Hepatocyte (in vitro differentiated cells): ENCODE measurements at regions not wholly inside any gene's neighbourhood (a gene's known extent, or its start where the extent isn't known, plus 50 kb on each side); places are given as distances from the start of the nearest gene placed in this dataset.

Source experiments
- DNase-seq: peaks from one replicate; pipeline ENCODE4 v3.0.0-alpha.2; 2016; ENCODE audit warnings: low spot score
- H2AFZ ChIP-seq: fragments of 200-600 bp; sonication (generic); 2 replicates; pipeline ENCODE4 v1.6.0; 2016; ENCODE audit warnings: antibody characterized with exemption, mild to moderate bottlenecking
- H3K27ac ChIP-seq: fragments of 200-600 bp; sonication (generic); 2 replicates; pipeline ENCODE4 v1.5.1; 2016; ENCODE audit warnings: mild to moderate bottlenecking
- H3K27me3 ChIP-seq: fragments of 200-600 bp; sonication (generic); 2 replicates; pipeline ENCODE4 v1.6.1; 2016
- H3K36me3 ChIP-seq: fragments of 200-600 bp; sonication (generic); replicated peaks from 2 replicates; pipeline ENCODE4 v1.5.1; 2016; ENCODE audit warnings: low read depth; ENCODE audit not compliant: insufficient read depth
- H3K4me1 ChIP-seq: fragments of 200-600 bp; sonication (generic); 2 replicates; pipeline ENCODE4 v1.5.1; 2016; ENCODE audit warnings: mild to moderate bottlenecking, moderate library complexity; ENCODE audit not compliant: insufficient read depth
- H3K4me2 ChIP-seq: fragments of 200-600 bp; sonication (generic); 2 replicates; pipeline ENCODE4 v1.6.0; 2016
- H3K4me3 ChIP-seq: fragments of 200-600 bp; sonication (generic); 2 replicates; pipeline ENCODE4 v1.5.1; 2016; ENCODE audit warnings: mild to moderate bottlenecking
- H3K79me2 ChIP-seq: fragments of 200-600 bp; sonication (generic); 2 replicates; pipeline ENCODE4 v1.6.0; 2017; ENCODE audit warnings: mild to moderate bottlenecking
- H3K9me2 ChIP-seq: fragments of 200-600 bp; sonication (generic); replicated peaks from 2 replicates; pipeline ENCODE4 v1.6.0; 2017; ENCODE audit warnings: mild to moderate bottlenecking; ENCODE audit not compliant: insufficient read depth
- H3K9me3 ChIP-seq: fragments of 200-600 bp; sonication (generic); 2 replicates; pipeline ENCODE4 v1.5.1; 2016; ENCODE audit warnings: low read depth, mild to moderate bottlenecking
- H4K20me1 ChIP-seq: fragments of 200-600 bp; sonication (generic); 2 replicates; pipeline ENCODE4 v1.6.0; 2016; ENCODE audit warnings: mild to moderate bottlenecking; ENCODE audit not compliant: insufficient read depth, poor library complexity, severe bottlenecking
- CTCF ChIP-seq: fragments of 200-600 bp; sonication (generic); IDR thresholded peaks from 2 replicates; pipeline ENCODE4 v1.5.1; 2016; ENCODE audit warnings: antibody characterized with exemption, mild to moderate bottlenecking; ENCODE audit not compliant: poor library complexity
- EZH2 ChIP-seq: fragments of 200-600 bp; sonication (generic); IDR thresholded peaks from 2 replicates; pipeline ENCODE4 v1.6.1; 2016; ENCODE audit warnings: antibody characterized with exemption, mild to moderate bottlenecking, borderline replicate concordance
- EZH2phosphoT487 ChIP-seq: fragments of 200-600 bp; sonication (generic); IDR thresholded peaks from one replicate; pipeline ENCODE4 v1.6.1; 2018; ENCODE audit warnings: antibody characterized with exemption, mild to moderate bottlenecking, low read depth, moderate library complexity; ENCODE audit not compliant: unreplicated experiment, severe bottlenecking
- WGBS: methylation state at CpG from one replicate; pipeline ENCODE4 v1.1.6; 2016; ENCODE audit warnings: low lambda C conversion rate; ENCODE audit errors: missing lambda C conversion rate; 5-methylcytosine and 5-hydroxymethylcytosine counted together

- H3K9me2 ChIP-seq, result no peaks in the 10 kb centered on the region
- H3K4me3 ChIP-seq, result no peak overlapping the region
- H3K27ac ChIP-seq, result no peak overlapping the region
- no peaks in the 10 kb centered on the region for H3K36me3 ChIP-seq
- no peak for DNase-seq
- no peak overlapping the region for H3K4me2 ChIP-seq
- H4K20me1 ChIP-seq, result no peaks in the 10 kb centered on the region
- H3K9me3 ChIP-seq, result no peaks in the 10 kb centered on the region
- no peaks in the 10 kb centered on the region for H3K4me1 ChIP-seq
- TF ChIP-seq EZH2 (no peak), CTCF (no peak), EZH2phosphoT487 (no peak)
- no peak overlapping the region for H2AFZ ChIP-seq
- 84% methylated on average over 3 of the region's 3 CpGs for WGBS
- H3K27me3 ChIP-seq, result no peaks in the 10 kb centered on the region
- no peaks in the 10 kb centered on the region for H3K79me2 ChIP-seq
These were observed 136.2 kb upstream of the IPO9 start for GRCh38 chr1:201692555-201693394.

- WGBS, result 71% methylated on average over 8 of the region's 8 CpGs
- Histone ChIP-seq H4K20me1 (no peaks in the 10 kb centered on the region), H3K27me3 (no peaks in the 10 kb centered on the region), H3K9me3 (no peaks in the 10 kb centered on the region), H3K4me1 (no peaks in the 10 kb centered on the region), H3K27ac (no peak overlapping the region), H3K4me3 (no peak overlapping the region), H3K9me2 (no peaks in the 10 kb centered on the region), H3K79me2 (no peaks in the 10 kb centered on the region), H2AFZ (no peak overlapping the region), H3K36me3 (no peaks in the 10 kb centered on the region), H3K4me2 (no peak overlapping the region)
- TF ChIP-seq CTCF, result no peak
- no peak for TF ChIP-seq EZH2
- no peak for TF ChIP-seq EZH2phosphoT487
- no peak for DNase-seq
These were observed 134.9 kb upstream of the IPO9 start for GRCh38 chr1:201693890-201694607.

- no peak overlapping the region for H3K4me3 ChIP-seq
These were observed 134.2 kb upstream of the IPO9 start for GRCh38 chr1:201694608-201695335.

More at GRCh38 chr1:201694608-201695335, 134.2 kb upstream of the IPO9 start:
- TF ChIP-seq CTCF, result no peak
- Histone ChIP-seq H3K4me2 (no peak overlapping the region), H3K27me3 (no peaks in the 10 kb centered on the region), H2AFZ (no peak overlapping the region), H3K79me2 (no peaks in the 10 kb centered on the region), H3K27ac (no peak overlapping the region), H3K9me3 (no peaks in the 10 kb centered on the region), H4K20me1 (no peaks in the 10 kb centered on the region), H3K4me1 (no peaks in the 10 kb centered on the region), H3K36me3 (no peaks in the 10 kb centered on the region), H3K9me2 (no peaks in the 10 kb centered on the region)
- no peak for DNase-seq
- 80% methylated on average over 12 of the region's 12 CpGs for WGBS
